HEK293 (cell line): ENCODE measurements at regions not wholly inside any gene's neighbourhood (a gene's known extent, or its start where the extent isn't known, plus 50 kb on each side); places are given as distances from the start of the nearest gene placed in this dataset.
A peak's percentile ranks its signal among the peaks of the same experiment; 100 is the strongest.

Experiments used
- CTCF ChIA-PET: fragments of 350-600 bp; formaldehyde crosslinking; extraction: SDS; loops from one replicate; lab custom pipeline; 2021; ENCODE audit warnings: antibody characterized with exemption; lab: Yijun Ruan, JAX
- POLR2A ChIA-PET: fragments of 300-600 bp; formaldehyde crosslinking; extraction: SDS; loops from one replicate; lab custom pipeline; 2020; ENCODE audit warnings: antibody characterized with exemption, inconsistent platforms; lab: Yijun Ruan, JAX
- H3K27ac ChIP-seq: fragments of 200-500 bp; sonication (Bioruptor generic); 2 replicates; pipeline ENCODE4 v1.5.1; 2014; ENCODE audit warnings: low read depth, low read length, control low read depth, inconsistent platforms; ENCODE audit errors: extremely low read depth
- H3K36me3 ChIP-seq, 2 experiments: fragments of 200-500 bp in 1 of 2; sonication (Bioruptor generic) in 1 of 2; 1 replicate in 1 of 2; 2 replicates in 1 of 2; pipeline ENCODE4 v1.5.1; 2014 to 2017; ENCODE audit warnings: inconsistent platforms in 2 of 2, low read length in 2 of 2; ENCODE audit not compliant: control insufficient read depth in 2 of 2, insufficient read depth in 1 of 2
- H3K4me1 ChIP-seq: fragments of 200-500 bp; sonication (Bioruptor generic); 2 replicates; pipeline ENCODE4 v1.5.1; 2014; ENCODE audit warnings: mild to moderate bottlenecking, low read length, inconsistent platforms; ENCODE audit not compliant: control insufficient read depth, insufficient read depth
- H3K4me3 ChIP-seq: 2 replicates; pipeline ENCODE4 v1.5.1; 2011; ENCODE audit warnings: low read depth, mild to moderate bottlenecking, control low read depth, low read length, moderate library complexity
- H3K9me3 ChIP-seq: fragments of 200-500 bp; sonication (Bioruptor generic); 2 replicates; pipeline ENCODE4 v1.5.1; 2014; ENCODE audit warnings: low read depth, low read length, inconsistent platforms; ENCODE audit not compliant: control insufficient read depth, insufficient read depth
- BCL11A ChIP-seq: fragments of 450-650 bp; formaldehyde crosslinking; IDR thresholded peaks from 2 replicates; pipeline ENCODE4 v1.5.1; 2016; ENCODE audit warnings: low read depth, missing biosample characterization, missing genetic modification characterization
- BCL11B ChIP-seq: fragments of 450-650 bp; formaldehyde crosslinking; IDR thresholded peaks from 2 replicates; pipeline ENCODE4 v1.5.1; 2016; ENCODE audit warnings: low read depth, missing biosample characterization, missing genetic modification characterization
- EGR2 ChIP-seq: fragments of 450-650 bp; formaldehyde crosslinking; IDR thresholded peaks from 2 replicates; pipeline ENCODE4 v1.5.1; 2016; ENCODE audit warnings: low read depth, missing biosample characterization, missing genetic modification characterization
- IKZF3 ChIP-seq: fragments of 450-650 bp; IDR thresholded peaks from 2 replicates; pipeline ENCODE4 v1.5.0; 2018; ENCODE audit warnings: missing biosample characterization, mild to moderate bottlenecking, missing genetic modification characterization, moderate library complexity
- PRDM2 ChIP-seq: fragments of 450-650 bp; formaldehyde crosslinking; IDR thresholded peaks from 2 replicates; pipeline ENCODE4 v1.5.1; 2016; ENCODE audit warnings: missing biosample characterization, missing genetic modification characterization, borderline replicate concordance
- PRDM4 ChIP-seq: fragments of 450-650 bp; formaldehyde crosslinking; IDR thresholded peaks from 2 replicates; pipeline ENCODE4 v1.5.1; 2017; ENCODE audit warnings: missing biosample characterization, missing genetic modification characterization
- PRDM6 ChIP-seq: fragments of 450-650 bp; formaldehyde crosslinking; IDR thresholded peaks from 2 replicates; pipeline ENCODE4 v1.5.1; 2017; ENCODE audit warnings: missing biosample characterization, missing genetic modification characterization
- SP2 ChIP-seq: fragments of 450-650 bp; formaldehyde crosslinking; IDR thresholded peaks from 2 replicates; pipeline ENCODE4 v1.5.1; 2016; ENCODE audit warnings: missing biosample characterization, missing genetic modification characterization
- ZBTB1 ChIP-seq: fragments of 450-650 bp; formaldehyde crosslinking; IDR thresholded peaks from 2 replicates; pipeline ENCODE4 v1.5.1; 2016; ENCODE audit warnings: missing biosample characterization, missing genetic modification characterization
- ZFP41 ChIP-seq: fragments of 450-650 bp; formaldehyde crosslinking; IDR thresholded peaks from 2 replicates; pipeline ENCODE4 v1.5.1; 2016; ENCODE audit warnings: missing biosample characterization, missing genetic modification characterization, borderline replicate concordance
- ZNF133 ChIP-seq: fragments of 450-650 bp; formaldehyde crosslinking; IDR thresholded peaks from 2 replicates; pipeline ENCODE4 v1.5.1; 2016; ENCODE audit warnings: missing biosample characterization, missing genetic modification characterization
- ZNF214 ChIP-seq: fragments of 450-650 bp; formaldehyde crosslinking; IDR thresholded peaks from 2 replicates; pipeline ENCODE4 v1.5.1; 2017; ENCODE audit warnings: missing biosample characterization, mild to moderate bottlenecking, missing genetic modification characterization, borderline replicate concordance
- ZNF248 ChIP-seq: fragments of 450-650 bp; formaldehyde crosslinking; IDR thresholded peaks from 2 replicates; pipeline ENCODE4 v1.5.1; 2017; ENCODE audit warnings: missing biosample characterization, missing genetic modification characterization
- ZNF302 ChIP-seq: fragments of 450-650 bp; formaldehyde crosslinking; IDR thresholded peaks from 2 replicates; pipeline ENCODE4 v1.5.1; 2016; ENCODE audit warnings: missing biosample characterization, missing genetic modification characterization, low read depth
- ZNF544 ChIP-seq: fragments of 450-650 bp; formaldehyde crosslinking; IDR thresholded peaks from 2 replicates; pipeline ENCODE4 v1.5.0; 2017; ENCODE audit warnings: missing biosample characterization, missing genetic modification characterization
- ZNF571 ChIP-seq: fragments of 450-650 bp; formaldehyde crosslinking; IDR thresholded peaks from 2 replicates; pipeline ENCODE4 v1.5.0; 2017; ENCODE audit warnings: missing biosample characterization, missing genetic modification characterization
- ZNF629 ChIP-seq: fragments of 450-650 bp; formaldehyde crosslinking; IDR thresholded peaks from 2 replicates; pipeline ENCODE4 v1.5.1; 2017; ENCODE audit warnings: missing biosample characterization, missing genetic modification characterization
- ZNF660 ChIP-seq: fragments of 450-650 bp; IDR thresholded peaks from 2 replicates; pipeline ENCODE4 v1.5.1; 2018; ENCODE audit warnings: missing biosample characterization, mild to moderate bottlenecking, missing genetic modification characterization
- ZNF664 ChIP-seq: fragments of 450-650 bp; formaldehyde crosslinking; IDR thresholded peaks from 2 replicates; pipeline ENCODE4 v1.5.1; 2016; ENCODE audit warnings: missing biosample characterization, missing genetic modification characterization
- ZNF837 ChIP-seq: fragments of 450-650 bp; formaldehyde crosslinking; IDR thresholded peaks from 2 replicates; pipeline ENCODE4 v1.5.1; 2016; ENCODE audit warnings: missing biosample characterization, missing genetic modification characterization
- ZSCAN16 ChIP-seq: fragments of 450-650 bp; formaldehyde crosslinking; IDR thresholded peaks from 2 replicates; pipeline ENCODE4 v1.5.1; 2016; ENCODE audit warnings: missing biosample characterization, missing genetic modification characterization

GRCh38 chr3:56927855-56928254, 126.1 kb upstream of the ARHGEF3 start:
- H3K9me3 ChIP-seq, result no peaks in the 10 kb centered on the region
- CTCF ChIA-PET, result interaction anchor here (0.6 kb wide), 2 partner anchors 61 to 68 kb away, joined by 3 to 4 read pairs; no protein-coding TSS in a partner anchor
- POLR2A ChIA-PET, result no interaction called here
- H3K4me1 ChIP-seq, result peaks cover 8% of the 10 kb centered on the region; the same call in 1 of the 2 replicates
- no peak overlapping the region for H3K4me3 ChIP-seq
- no peak overlapping the region for H3K27ac ChIP-seq
- TF ChIP-seq ZBTB1 (no peak), ZNF664 (tag by site-specific recombination) (0 out of 2 replicates have a peak, but pooled peaks have one; percentile 45), PRDM4 (no peak)
- TF ChIP-seq, all 188 proteins: peak for 1
- no peaks in the 10 kb centered on the region for H3K36me3 ChIP-seq

GRCh38 chr3:56926947-56927282, 125.2 kb upstream of the ARHGEF3 start:
- Histone ChIP-seq H3K4me1 (peaks cover 4% of the 10 kb centered on the region), H3K36me3 (no peaks in the 10 kb centered on the region), H3K9me3 (no peaks in the 10 kb centered on the region), H3K27ac (no peak overlapping the region), H3K4me3 (no peak overlapping the region)
- ChIA-PET POLR2A (no interaction called here), CTCF (no interaction called here)
- TF ChIP-seq SP2 (tag by site-specific recombination) (no peak), PRDM2 (no peak), ZSCAN16 (tag by site-specific recombination) (no peak), ZNF248 (tag by site-specific recombination) (no peak), ZNF660 (no peak), ZNF214 (tag by site-specific recombination) (no peak), ZNF629 (no peak), IKZF3 (tag by site-specific recombination) (no peak), ZNF544 (no peak), ZNF302 (tag by site-specific recombination) (no peak), EGR2 (tag by site-specific recombination) (no peak), BCL11A (no peak), BCL11B (tag by site-specific recombination) (no peak), ZNF133 (tag by site-specific recombination) (no peak), ZNF837 (tag by site-specific recombination) (no peak), PRDM6 (tag by site-specific recombination) (no peak), ZFP41 (no peak), ZNF571 (tag by site-specific recombination) (no peak)
- TF ChIP-seq, all 188 proteins: peak for 0
